ENCODE measurements at regions not wholly inside any gene's neighbourhood (a gene's known extent, or its start where the extent isn't known, plus 50 kb on each side); places are given as distances from the start of the nearest gene placed in this dataset.

DNA sequence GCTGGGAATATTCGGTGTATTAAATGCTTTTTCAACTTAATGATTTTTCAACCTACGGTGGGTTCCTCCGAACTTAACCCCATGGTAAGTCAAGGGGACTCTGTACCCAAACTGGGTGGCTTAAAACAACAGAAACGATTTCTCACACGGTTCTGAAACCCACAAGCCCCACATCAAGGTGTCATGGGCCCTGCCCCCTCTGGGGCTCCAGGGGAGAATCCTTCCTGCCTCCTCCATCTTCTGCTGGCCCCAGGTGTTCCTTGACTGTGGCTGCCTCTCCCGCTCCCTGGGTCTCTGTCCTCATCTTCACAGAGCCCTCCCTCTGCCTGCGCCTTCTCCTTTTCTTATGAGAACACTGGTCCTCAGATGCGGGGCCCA, 301.3 kb upstream of the SALL3 start:
- H3K4me3 ChIP-seq (ENCODE audit: low read depth, low read length): no peak overlapping the region

DNA sequence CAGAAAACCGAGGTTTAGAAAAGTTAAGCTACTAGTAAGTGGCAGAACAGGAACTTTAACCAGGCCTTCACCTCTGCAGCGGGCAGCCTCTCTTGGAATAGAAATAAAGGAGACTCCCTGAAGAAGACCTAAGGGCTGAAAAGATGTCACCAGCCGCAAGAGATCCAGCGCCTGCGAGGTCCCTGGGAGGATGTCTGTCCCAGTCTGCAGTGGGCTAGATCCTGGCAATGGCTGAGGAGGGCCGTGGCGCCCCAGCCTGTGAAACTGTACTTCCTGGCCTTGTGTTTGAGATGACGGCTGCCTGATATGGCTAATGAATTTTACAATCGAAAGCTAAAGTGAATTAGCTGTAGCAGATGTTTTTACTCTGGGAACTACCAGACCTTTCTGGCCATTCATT, 300.6 kb upstream of the SALL3 start:
- no peak overlapping the region for H3K4me3 ChIP-seq (ENCODE audit: low read depth, low read length)
- TF ChIP-seq, protein P1, sequence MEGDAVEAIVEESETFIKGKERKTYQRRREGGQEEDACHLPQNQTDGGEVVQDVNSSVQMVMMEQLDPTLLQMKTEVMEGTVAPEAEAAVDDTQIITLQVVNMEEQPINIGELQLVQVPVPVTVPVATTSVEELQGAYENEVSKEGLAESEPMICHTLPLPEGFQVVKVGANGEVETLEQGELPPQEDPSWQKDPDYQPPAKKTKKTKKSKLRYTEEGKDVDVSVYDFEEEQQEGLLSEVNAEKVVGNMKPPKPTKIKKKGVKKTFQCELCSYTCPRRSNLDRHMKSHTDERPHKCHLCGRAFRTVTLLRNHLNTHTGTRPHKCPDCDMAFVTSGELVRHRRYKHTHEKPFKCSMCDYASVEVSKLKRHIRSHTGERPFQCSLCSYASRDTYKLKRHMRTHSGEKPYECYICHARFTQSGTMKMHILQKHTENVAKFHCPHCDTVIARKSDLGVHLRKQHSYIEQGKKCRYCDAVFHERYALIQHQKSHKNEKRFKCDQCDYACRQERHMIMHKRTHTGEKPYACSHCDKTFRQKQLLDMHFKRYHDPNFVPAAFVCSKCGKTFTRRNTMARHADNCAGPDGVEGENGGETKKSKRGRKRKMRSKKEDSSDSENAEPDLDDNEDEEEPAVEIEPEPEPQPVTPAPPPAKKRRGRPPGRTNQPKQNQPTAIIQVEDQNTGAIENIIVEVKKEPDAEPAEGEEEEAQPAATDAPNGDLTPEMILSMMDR (IDR thresholded peaks at IDR 0.05; ENCODE audit: borderline replicate concordance, insufficient read depth, low read depth, low read length): no peak

More for the DNA sequence above, 301.3 kb upstream of the SALL3 start:
- TF ChIP-seq, protein P1 (IDR thresholded peaks at IDR 0.05; ENCODE audit: borderline replicate concordance, insufficient read depth, low read depth, low read length): no peak

DNA sequence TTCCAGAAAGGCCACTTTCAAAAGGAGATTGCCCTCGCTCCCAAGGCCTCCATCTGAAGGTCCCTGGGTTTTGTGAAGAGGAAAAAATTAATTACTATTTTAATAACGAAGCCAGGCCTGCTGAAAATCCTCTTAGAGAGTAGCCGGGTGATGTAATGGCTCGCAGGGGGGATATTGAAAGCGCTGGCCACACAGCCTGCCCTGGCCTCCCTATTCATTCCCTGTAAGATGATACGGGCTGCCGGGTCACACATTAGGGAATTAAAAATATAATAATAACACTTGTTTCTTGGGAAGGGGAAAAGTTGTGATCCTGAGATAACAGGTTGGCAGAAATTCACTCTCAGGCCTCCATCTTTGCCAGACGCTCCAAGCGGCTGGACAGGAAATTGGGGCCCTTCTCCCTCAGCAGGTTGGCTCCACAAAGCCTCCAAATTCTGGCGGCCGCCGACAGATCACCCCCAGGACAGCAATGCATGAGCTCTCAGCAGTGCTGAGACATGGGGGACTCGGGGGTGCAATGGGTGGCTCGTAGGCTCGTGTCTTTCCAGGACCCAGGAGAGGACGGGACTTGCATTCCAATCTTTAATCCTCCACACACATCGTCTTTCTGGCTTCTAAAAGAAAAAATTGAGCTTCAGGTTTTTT, 299.9 kb upstream of the SALL3 start:
- TF ChIP-seq, protein P1 (IDR thresholded peaks at IDR 0.05; ENCODE audit: borderline replicate concordance, insufficient read depth, low read depth, low read length): no peak
- H3K4me3 ChIP-seq (ENCODE audit: low read depth, low read length): no peak overlapping the region

DNA sequence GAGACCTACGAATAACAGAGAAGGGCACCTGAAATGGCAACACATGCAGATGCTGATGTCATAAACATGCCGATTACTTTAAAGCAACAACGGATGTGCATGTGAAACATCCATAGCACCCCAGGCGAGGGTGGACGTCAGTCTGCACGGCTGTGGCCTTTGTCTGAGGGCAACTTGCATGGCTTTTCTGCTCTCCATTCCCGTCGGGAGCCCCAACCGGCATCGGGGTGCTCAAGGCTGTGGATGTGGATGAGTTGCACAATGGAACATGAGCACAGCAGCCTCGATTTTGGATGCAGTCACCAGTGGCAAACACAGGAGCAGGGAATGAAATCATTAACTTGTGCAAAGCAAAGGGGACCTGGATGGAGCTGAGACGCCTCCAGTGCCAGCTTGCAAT, 298.2 kb upstream of the SALL3 start:
- no peak overlapping the region for H3K4me3 ChIP-seq (ENCODE audit: low read depth, low read length)
- TF ChIP-seq, protein P1 (IDR thresholded peaks at IDR 0.05; ENCODE audit: borderline replicate concordance, insufficient read depth, low read depth, low read length): no peak

DNA sequence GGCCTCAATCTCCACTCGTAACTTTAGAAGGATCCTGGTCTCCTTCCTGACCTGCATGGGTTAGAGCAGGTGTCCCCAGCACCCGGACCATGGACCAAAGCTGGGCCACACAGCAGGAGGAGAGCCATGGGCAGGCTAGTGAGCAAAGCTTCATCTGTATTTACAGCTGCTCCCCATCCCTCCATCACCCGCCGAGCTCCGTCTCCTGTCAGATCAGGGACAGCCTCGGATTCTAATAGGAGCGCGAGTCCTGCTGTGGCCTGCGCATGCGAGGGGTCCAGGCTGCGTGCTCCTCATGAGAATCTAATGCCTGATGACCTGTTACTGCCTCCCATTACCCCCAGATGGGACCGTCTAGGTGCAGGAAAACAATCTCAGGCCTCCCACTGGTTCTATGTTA, 297.7 kb upstream of the SALL3 start:
- TF ChIP-seq, protein P1 (IDR thresholded peaks at IDR 0.05; ENCODE audit: borderline replicate concordance, insufficient read depth, low read depth, low read length): no peak

DNA sequence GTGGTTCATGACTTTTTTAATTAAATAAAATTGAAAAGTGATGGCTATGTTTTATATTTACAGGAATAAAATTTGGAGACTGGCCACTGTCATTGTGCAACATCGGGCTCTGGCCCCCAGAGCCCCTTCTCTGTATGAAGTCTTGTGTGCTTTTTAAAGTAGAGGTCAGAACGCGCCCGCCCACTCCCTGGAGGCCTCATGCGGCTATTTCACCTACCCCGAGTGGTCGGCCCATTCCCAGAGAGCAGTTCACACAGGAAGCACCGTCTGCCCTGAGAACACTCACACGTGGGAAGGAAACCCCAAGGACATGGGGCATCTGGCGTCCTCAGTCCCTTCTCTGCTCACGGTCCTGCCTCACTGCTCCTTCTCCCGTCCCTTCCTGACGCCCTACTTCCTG, 296.9 kb upstream of the SALL3 start:
- TF ChIP-seq, protein P1 (IDR thresholded peaks at IDR 0.05; ENCODE audit: borderline replicate concordance, insufficient read depth, low read depth, low read length): no peak
- H3K4me3 ChIP-seq (ENCODE audit: low read depth, low read length): no peak overlapping the region

More for the DNA sequence above, 297.7 kb upstream of the SALL3 start:
- H3K4me3 ChIP-seq (ENCODE audit: low read depth, low read length): no peak overlapping the region

DNA sequence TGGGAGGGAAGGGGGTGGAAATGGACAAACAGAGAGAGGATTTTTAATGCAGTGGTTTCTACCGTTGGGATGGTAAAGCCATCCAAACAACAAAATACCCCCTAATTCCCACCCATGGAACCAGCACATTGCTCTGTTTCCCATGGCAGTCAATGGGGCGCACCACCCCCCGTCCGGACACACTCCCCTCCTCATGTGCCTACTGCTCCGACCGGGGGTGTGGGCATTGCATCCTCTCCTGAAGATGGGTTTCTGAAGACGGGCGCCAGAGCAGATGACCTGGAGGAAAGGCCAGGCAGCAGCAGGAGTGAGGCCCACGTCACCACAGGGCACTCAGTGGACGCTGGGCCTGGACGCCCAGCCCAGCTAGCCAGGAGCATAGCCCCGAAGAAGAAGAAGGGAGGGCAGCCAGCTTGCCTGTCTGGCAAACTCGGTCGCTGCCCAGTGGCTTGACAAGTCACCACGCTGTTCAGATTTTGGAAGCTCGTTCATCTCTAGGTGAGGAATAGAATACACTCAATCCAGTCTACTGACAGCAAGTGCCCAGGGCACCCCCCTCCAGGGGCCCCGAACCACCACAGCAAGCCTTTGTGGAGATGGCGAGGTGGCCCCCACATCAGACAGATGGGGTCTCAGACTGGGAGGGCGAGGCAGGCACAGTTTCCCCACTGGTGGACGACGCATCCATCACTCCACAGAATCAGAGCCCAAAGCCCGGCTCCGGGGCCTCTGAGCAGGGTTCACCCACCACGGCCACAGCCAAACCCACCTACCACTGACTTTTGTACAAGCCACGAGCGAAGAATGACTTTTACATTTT, 296.2 kb upstream of the SALL3 start:
- TF ChIP-seq, protein P1 (IDR thresholded peaks at IDR 0.05; ENCODE audit: borderline replicate concordance, insufficient read depth, low read depth, low read length): no peak
- no peak overlapping the region for H3K4me3 ChIP-seq (ENCODE audit: low read depth, low read length)
